ENCODE measurements at regions not wholly inside any gene's neighbourhood (a gene's known extent, or its start where the extent isn't known, plus 50 kb on each side); places are given as distances from the start of the nearest gene placed in this dataset.

DNA sequence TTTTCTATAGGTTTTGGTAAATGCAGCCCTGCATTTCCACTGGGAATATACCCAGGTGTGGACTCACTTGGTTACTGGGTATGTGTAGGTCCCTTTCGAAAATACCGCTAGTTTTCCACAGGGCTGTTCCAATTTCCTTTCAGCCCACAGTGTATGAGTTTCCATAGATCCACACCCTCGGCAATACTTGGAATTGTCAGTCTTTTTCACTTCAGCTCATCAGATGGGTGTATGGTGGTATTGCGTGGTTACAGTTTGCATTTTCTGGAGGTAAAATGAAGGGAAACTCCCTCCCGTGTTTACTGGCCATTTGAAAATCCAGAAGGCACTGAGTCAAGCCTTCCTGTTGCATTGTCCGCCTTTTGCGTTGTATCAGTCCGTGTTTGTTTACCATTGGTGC lies 453.6 kb downstream of the CDH26 start:
- DNase-seq (ENCODE audit: low spot score) (no peak), FAIRE-seq (no peak)

DNA sequence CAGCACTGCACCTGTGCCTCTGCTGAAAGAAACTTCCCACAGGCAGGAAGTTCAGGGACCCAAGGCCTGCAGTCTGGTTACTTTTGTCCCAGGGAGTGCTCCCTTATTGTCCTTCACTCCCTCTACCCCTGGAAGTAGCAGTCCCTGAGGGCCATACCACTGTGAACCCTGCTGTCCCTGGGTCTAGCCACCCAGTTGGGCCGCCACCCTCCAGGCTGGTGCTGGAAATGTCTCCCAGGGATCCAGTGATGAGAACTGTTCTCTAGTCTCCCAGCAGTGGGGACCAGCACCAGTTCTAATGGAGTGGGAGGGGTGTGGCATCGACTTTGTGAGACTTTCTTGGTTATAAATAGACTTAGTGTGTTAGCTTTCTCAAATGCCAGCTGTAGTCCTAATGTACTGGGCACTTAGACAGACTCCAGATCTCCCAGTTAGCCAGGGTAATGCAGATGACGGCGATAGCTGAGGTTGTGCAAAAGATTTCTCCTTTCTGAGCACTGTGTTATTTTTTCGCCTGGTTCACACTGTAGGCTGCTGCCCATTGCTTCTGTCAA lies 462.5 kb downstream of the CDH26 start:
- FAIRE-seq: no peak

GRCh38 chr20:60422848-60423247 lies 464.6 kb downstream of the CDH26 start:
- FAIRE-seq (no peak), DNase-seq (ENCODE audit: low spot score) (no peak)

More for the DNA sequence above, 462.5 kb downstream of the CDH26 start:
- no peak for DNase-seq (ENCODE audit: low spot score)

GRCh38 chr20:60424267-60424902 lies 466.2 kb downstream of the CDH26 start:
- FAIRE-seq (no peak), DNase-seq (ENCODE audit: low spot score) (no peak)

DNA sequence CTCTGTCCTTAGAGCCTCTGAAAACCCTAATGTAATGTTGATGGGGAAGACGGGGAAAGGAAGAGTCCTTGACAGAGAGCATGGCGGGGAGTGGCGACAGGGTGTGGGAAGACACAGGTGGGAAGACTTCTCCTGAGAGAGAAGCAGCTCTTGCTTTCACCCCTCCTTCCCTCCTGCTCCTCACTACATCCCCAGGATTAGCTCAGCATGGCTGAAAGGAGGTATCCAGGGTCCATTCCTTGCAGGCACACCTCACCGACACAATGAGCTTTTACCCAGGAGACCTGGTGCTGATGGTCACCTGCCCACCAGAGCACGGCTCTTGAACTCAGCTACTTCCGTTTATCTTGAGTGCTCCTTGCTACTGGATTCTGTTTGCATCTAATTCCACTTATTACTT lies 469.3 kb downstream of the CDH26 start:
- DNase-seq (ENCODE audit: low spot score) (no peak), FAIRE-seq (no peak)

DNA sequence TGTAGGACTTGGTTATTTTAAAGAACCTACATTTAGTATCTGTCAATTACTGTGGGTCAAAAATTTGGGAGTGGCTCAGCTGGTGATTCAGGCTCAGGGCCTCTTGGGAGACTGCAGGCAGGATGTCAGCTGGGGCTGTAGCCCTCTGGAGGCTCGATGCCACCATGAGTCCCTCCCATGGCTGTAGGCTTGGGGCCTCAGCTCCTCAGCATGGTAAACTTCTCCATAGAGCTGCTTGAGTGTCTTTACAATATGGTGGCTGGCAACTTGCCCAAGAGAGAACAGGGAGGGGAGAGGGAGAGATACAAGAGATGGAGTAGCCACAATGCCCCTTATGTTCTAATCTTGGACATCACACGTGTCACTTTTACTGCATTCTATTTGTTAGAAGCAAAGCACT lies 470.4 kb downstream of the CDH26 start:
- FAIRE-seq (no peak), DNase-seq (ENCODE audit: low spot score) (no peak)

DNA sequence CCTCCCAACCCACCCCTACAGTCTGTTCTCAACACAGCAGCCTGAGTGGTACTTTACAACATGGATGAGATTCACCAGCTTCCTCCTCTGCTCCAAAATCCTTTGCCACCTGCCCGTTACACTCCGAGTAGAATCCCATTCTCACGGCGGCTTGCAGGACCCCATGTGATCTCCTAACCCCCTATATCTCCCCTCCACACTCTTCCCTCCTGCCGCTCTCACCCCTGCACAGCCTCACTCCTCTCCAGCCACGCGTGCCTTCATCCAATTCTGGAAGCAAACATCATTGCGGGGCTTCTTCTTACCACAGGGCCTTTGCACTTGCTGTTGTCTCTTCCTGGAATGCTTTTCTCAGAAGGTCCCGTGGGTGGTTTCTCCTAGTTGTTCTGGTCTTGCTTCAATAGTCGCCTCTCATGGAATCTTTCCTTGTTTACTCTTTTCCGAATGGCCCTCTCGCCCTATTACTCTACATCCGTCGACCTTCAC lies 472.3 kb downstream of the CDH26 start:
- DNase-seq (ENCODE audit: low spot score): no peak
- no peak for FAIRE-seq

DNA sequence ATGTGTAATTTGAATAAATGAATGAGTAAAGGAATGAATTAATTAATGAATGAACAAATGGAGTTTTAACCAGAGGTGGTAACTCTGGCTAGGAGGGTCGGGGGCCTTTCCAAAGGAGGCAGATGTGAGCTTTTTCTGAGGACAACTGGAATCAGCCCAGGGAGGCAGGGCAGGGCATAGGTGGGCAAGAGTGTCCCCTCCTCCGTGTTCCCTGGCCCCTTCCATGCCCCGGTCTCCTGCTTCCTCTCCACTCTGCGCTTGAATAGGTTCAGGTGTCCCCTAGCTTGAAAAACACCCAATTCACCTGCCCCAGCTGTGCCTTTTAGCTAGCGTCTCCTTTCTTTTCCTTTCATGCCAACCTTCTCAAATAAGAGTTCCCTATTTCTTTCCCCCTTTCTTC lies 473.1 kb downstream of the CDH26 start:
- DNase-seq (ENCODE audit: low spot score): no peak
- no peak for FAIRE-seq

DNA sequence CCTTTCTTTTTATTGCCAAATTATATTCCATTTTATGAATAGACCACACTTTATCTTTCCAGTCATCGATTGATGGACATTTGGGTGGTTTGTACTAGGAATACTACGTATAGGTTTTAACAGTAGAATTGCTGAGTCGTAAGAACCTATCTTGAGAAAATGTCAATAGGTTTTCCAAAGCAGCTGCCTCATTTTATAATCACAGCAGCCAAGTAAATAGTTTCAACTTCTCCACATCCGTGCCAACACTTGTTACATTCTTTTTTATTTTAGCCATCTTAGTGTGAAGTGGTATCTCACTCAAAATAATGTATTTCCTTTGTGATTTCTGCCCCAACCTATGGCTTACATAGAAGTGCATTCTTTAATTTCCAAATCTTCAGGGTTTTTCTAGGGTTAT lies 479.2 kb downstream of the CDH26 start:
- DNase-seq (ENCODE audit: low spot score) (no peak), FAIRE-seq (no peak)

GRCh38 chr20:60446267-60447111 lies 488.3 kb downstream of the CDH26 start:
- FAIRE-seq (no peak), DNase-seq (ENCODE audit: low spot score) (no peak)

GRCh38 chr20:60447703-60448102 lies 489.5 kb downstream of the CDH26 start:
- DNase-seq (ENCODE audit: low spot score) (no peak), FAIRE-seq (no peak)

DNA sequence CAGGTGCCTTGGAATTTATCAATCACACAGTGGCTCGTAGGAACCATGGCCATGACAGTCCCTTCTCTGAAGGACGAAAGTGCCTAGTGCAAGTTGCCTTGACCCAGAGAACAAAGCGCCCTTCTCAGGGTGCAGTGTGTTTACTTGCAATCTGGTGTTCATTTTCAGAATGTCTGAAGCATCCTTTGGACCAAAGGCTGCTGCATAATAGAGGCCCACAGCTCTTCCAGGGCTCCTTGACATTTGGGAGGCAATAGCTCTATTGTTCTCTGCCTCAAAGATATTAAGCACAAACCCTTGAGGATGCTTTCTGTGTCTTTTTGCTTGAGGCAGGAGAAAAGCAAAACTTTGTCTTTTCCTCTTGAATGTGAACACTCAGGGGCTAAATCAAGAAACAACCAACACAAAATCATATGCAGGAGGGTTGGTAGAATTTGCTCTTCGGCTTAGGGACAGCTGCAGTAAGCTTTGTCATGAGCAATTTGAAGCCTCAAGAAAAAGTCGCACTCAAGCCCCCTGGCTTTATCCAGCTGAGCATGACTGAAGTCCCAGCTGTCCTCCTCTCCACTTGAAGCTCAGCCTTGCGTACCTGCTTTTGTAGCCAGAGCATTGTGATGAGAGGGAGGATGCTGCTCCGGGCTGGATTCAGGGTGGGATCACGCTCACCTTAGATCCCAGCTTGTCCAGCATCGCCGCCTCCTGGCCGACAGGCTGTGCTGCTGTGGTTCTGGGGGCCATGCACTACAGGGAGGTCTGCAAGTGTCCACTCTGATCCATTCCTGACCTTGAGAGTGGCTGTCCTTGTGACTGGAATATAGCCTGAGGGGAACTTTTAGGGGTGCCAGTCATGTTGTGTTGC lies 495.4 kb downstream of the CDH26 start:
- DNase-seq (ENCODE audit: low spot score) (no peak), FAIRE-seq (no peak)

GRCh38 chr20:60454491-60454890 lies 496.3 kb downstream of the CDH26 start:
- DNase-seq (ENCODE audit: low spot score): no peak
- FAIRE-seq: no peak

DNA sequence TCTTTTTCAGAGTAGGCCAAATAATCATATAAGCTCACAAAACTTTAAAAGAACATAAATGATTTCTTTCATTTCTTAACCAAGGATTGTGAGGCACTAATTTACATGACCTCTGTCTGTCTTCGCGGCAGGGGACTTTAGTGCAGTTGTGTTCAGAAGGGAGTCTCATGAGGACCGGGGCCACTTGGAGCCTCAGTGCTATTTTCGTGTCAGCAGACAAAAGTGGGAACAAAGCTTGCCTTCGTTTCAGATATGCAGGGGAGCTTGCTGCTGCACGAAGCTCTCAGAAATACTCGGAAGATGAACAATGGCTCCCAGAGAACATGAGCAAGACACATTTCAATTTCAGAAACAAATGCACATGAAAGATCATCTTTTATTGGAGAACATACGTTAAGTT lies 497.0 kb downstream of the CDH26 start:
- no peak for DNase-seq (ENCODE audit: low spot score)
- no peak for FAIRE-seq

- FAIRE-seq (no peak), DNase-seq (ENCODE audit: low spot score) (no peak)
Measured at GRCh38 chr20:60459212-60459611, 501.0 kb downstream of the CDH26 start.

DNA sequence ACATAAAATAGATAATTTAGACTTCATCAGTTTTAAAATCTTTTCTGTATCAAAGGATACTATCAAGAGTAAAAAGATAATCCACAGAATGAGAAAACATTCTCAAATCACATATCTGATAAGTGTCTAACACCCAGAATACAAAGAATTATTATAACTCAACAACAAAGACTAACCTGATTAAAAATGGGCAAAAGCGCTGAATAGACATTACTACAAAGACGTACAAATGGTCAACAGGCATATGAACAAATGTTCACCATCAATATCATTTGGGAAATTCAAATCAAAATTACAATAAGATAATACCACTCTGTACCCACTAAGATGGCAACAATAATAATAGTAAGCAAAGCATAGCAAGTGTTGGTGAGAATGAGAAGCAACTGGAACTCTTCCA lies 503.8 kb downstream of the CDH26 start:
- no peak for FAIRE-seq

DNA sequence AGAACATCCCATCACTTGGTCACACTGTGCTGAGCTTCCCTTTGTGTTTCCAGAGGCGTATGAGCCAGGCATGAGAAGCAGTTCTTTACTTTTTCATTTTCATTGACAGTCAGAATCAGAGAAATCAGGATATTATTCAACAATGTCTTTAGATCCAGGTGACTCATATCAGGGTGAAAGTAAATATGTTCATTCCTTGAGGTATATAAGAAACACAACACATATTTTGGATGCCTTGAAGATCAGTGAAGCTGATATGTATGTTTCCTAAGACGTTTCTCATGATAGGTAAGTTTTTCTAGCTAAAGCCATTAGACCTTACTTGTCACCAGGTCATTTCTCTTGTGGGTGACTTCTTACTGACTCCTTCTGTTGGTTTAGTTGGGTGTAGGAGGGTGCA lies 505.6 kb downstream of the CDH26 start:
- no peak for DNase-seq (ENCODE audit: low spot score)
- no peak for FAIRE-seq

More for the DNA sequence above, 503.8 kb downstream of the CDH26 start:
- no peak for DNase-seq (ENCODE audit: low spot score)

DNA sequence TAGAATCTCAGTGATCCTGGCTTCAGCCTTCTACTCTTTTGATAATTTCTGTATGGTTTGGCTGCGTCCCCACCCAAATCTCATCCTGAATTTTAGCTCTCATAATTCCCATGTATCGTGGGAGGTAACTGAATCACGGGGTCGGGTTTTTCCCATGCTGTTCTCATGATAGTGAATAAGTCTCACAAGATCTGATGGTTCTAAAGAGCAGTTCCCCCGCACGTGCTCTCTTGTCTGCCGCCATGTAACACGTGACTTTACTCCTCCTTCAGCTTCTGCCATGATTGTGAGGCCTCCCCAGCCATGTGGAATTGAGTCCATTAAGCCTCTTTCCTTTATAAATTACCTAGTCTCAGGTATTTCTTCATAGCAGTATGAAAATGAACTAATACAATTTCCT lies 507.2 kb downstream of the CDH26 start:
- no peak for DNase-seq (ENCODE audit: low spot score)
- FAIRE-seq: no peak

GRCh38 chr20:60465993-60466686 lies 507.9 kb downstream of the CDH26 start:
- FAIRE-seq: no peak

GRCh38 chr20:60466687-60467022 lies 508.4 kb downstream of the CDH26 start:
- no peak for FAIRE-seq
- no peak for DNase-seq (ENCODE audit: low spot score)

More at GRCh38 chr20:60465993-60466686, 507.9 kb downstream of the CDH26 start:
- DNase-seq (ENCODE audit: low spot score): no peak

DNA sequence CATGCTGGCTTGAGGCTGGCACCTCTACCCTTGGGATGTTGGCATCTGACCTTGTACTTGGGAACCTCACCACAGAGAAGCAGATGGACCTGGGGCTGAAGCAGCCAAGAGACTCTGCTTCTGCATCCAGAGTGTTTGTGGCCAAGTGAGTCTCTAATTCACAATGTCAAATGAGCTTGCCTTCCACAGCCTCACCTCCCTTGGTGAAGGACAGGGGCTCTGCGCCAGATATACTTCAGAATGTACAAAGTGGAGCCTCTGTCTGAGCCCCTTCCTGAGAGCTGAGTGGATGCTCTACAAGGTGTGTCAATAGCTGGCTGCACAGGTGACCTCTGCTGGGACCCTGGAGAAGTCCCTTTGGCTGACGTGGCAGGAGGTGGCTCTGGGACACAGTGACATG lies 508.9 kb downstream of the CDH26 start:
- FAIRE-seq (no peak), DNase-seq (ENCODE audit: low spot score) (no peak)

Measured in RCC 7860 (cell line).